ENCODE measurements at regions not wholly inside any gene's neighbourhood (a gene's known extent, or its start where the extent isn't known, plus 50 kb on each side); places are given as distances from the start of the nearest gene placed in this dataset.

DNA sequence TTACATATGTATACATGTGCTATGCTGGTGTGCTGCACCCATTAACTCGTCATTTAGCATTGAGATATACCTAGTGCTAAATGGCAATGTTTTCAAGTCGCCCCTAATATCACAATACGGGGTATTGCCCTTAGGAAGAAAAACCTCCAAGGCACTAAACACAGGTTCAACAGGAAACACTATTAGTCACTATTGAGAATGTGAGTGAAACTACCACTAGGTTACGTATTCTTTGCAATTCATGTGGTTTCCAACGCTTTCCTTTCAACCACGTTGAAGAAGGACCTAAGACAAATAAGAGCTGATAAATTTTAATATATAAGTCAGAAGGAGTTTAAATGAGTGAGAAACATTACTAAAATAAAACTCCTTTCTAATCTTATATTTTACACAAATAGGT, 134.7 kb upstream of the SPANXN4 start:
- TF ChIP-seq CREB1 (CRISPR knock-in tag; IDR thresholded peaks at IDR 0.05): no peak
- TF ChIP-seq, protein P1, sequence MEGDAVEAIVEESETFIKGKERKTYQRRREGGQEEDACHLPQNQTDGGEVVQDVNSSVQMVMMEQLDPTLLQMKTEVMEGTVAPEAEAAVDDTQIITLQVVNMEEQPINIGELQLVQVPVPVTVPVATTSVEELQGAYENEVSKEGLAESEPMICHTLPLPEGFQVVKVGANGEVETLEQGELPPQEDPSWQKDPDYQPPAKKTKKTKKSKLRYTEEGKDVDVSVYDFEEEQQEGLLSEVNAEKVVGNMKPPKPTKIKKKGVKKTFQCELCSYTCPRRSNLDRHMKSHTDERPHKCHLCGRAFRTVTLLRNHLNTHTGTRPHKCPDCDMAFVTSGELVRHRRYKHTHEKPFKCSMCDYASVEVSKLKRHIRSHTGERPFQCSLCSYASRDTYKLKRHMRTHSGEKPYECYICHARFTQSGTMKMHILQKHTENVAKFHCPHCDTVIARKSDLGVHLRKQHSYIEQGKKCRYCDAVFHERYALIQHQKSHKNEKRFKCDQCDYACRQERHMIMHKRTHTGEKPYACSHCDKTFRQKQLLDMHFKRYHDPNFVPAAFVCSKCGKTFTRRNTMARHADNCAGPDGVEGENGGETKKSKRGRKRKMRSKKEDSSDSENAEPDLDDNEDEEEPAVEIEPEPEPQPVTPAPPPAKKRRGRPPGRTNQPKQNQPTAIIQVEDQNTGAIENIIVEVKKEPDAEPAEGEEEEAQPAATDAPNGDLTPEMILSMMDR (IDR thresholded peaks at IDR 0.05): no peak
- TF ChIP-seq, protein P2, sequence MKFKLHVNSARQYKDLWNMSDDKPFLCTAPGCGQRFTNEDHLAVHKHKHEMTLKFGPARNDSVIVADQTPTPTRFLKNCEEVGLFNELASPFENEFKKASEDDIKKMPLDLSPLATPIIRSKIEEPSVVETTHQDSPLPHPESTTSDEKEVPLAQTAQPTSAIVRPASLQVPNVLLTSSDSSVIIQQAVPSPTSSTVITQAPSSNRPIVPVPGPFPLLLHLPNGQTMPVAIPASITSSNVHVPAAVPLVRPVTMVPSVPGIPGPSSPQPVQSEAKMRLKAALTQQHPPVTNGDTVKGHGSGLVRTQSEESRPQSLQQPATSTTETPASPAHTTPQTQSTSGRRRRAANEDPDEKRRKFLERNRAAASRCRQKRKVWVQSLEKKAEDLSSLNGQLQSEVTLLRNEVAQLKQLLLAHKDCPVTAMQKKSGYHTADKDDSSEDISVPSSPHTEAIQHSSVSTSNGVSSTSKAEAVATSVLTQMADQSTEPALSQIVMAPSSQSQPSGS (CRISPR knock-in tag; IDR thresholded peaks at IDR 0.05; ENCODE audit: borderline replicate concordance, low read depth): no peak
- TF ChIP-seq, protein P3, sequence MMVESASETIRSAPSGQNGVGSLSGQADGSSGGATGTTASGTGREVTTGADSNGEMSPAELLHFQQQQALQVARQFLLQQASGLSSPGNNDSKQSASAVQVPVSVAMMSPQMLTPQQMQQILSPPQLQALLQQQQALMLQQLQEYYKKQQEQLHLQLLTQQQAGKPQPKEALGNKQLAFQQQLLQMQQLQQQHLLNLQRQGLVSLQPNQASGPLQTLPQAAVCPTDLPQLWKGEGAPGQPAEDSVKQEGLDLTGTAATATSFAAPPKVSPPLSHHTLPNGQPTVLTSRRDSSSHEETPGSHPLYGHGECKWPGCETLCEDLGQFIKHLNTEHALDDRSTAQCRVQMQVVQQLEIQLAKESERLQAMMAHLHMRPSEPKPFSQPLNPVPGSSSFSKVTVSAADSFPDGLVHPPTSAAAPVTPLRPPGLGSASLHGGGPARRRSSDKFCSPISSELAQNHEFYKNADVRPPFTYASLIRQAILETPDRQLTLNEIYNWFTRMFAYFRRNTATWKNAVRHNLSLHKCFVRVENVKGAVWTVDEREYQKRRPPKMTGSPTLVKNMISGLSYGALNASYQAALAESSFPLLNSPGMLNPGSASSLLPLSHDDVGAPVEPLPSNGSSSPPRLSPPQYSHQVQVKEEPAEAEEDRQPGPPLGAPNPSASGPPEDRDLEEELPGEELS (CRISPR knock-in tag; IDR thresholded peaks at IDR 0.05): no peak
